K562 (cell line): ENCODE measurements at regions not wholly inside any gene's neighbourhood (a gene's known extent, or its start where the extent isn't known, plus 50 kb on each side); places are given as distances from the start of the nearest gene placed in this dataset.

ENCODE experiments used
- CEBPG ChIP-seq, 3 experiments: fragments of 200-800 bp in 1 of 3; sonication (Bioruptor generic) in 1 of 3; sonication (generic) in 1 of 3; formaldehyde crosslinking in 1 of 3; IDR thresholded peaks in 2 of 3; conservative IDR thresholded peaks in 1 of 3; 2 replicates each; pipeline versions ENCODE4 v1.6.1 to v1.8.0; 2016 to 2022; ENCODE audit warnings: missing compliant biosample characterization in 2 of 3, missing genetic modification characterization in 2 of 3, mild to moderate bottlenecking in 1 of 3, missing genetic modification reagents in 1 of 3
- LCOR ChIP-seq: sonication (generic); formaldehyde crosslinking; IDR thresholded peaks from 2 replicates; pipeline ENCODE4 v1.8.0; 2022; ENCODE audit warnings: mild to moderate bottlenecking, missing genetic modification reagents
- RBM39 ChIP-seq: fragments of 200-400 bp; formaldehyde crosslinking; optimal IDR thresholded peaks from 2 replicates; pipeline ENCODE3; 2018; ENCODE audit warnings: low read depth, low read length
- SAFB2 ChIP-seq: fragments of 200-400 bp; formaldehyde crosslinking; IDR thresholded peaks from 2 replicates; pipeline ENCODE4 v1.6.1; 2018; ENCODE audit warnings: borderline replicate concordance, low read length, low read depth, moderate library complexity; ENCODE audit not compliant: severe bottlenecking
- SRSF9 ChIP-seq: fragments of 200-400 bp; formaldehyde crosslinking; IDR thresholded peaks from 2 replicates; pipeline ENCODE4 v1.6.1; 2017; ENCODE audit warnings: low read depth, low read length, borderline replicate concordance
- ZBTB33 ChIP-seq: sonication (generic); formaldehyde crosslinking; IDR thresholded peaks from 2 replicates; pipeline ENCODE4 v1.8.1; 2023; ENCODE audit warnings: mild to moderate bottlenecking, missing genetic modification reagents
- ZFP1 ChIP-seq: fragments of 450-650 bp; formaldehyde crosslinking; IDR thresholded peaks from 2 replicates; pipeline ENCODE4 v1.4.0; 2020; ENCODE audit warnings: mild to moderate bottlenecking, mixed read lengths
- ZNF143 ChIP-seq: sonication (generic); formaldehyde crosslinking; IDR thresholded peaks from 2 replicates; pipeline ENCODE4 v1.9.0; 2022; ENCODE audit warnings: mild to moderate bottlenecking, missing genetic modification reagents
- ZNF584 ChIP-seq: fragments of 200-800 bp; sonication (Bioruptor generic); IDR thresholded peaks from 2 replicates; pipeline ENCODE4 v1.6.1; 2016; ENCODE audit warnings: low read depth, mild to moderate bottlenecking, missing genetic modification characterization, missing compliant biosample characterization
- TF ChIP-seq, protein P1 (sequence below): fragments of 450-650 bp; IDR thresholded peaks from 2 replicates; pipeline ENCODE4 v1.6.1; 2018; ENCODE audit not compliant: partially characterized antibody

GRCh38 chr20:60732322-60732721 is 519.7 kb upstream of the CDH4 start (continued):
- TF ChIP-seq, protein P1, sequence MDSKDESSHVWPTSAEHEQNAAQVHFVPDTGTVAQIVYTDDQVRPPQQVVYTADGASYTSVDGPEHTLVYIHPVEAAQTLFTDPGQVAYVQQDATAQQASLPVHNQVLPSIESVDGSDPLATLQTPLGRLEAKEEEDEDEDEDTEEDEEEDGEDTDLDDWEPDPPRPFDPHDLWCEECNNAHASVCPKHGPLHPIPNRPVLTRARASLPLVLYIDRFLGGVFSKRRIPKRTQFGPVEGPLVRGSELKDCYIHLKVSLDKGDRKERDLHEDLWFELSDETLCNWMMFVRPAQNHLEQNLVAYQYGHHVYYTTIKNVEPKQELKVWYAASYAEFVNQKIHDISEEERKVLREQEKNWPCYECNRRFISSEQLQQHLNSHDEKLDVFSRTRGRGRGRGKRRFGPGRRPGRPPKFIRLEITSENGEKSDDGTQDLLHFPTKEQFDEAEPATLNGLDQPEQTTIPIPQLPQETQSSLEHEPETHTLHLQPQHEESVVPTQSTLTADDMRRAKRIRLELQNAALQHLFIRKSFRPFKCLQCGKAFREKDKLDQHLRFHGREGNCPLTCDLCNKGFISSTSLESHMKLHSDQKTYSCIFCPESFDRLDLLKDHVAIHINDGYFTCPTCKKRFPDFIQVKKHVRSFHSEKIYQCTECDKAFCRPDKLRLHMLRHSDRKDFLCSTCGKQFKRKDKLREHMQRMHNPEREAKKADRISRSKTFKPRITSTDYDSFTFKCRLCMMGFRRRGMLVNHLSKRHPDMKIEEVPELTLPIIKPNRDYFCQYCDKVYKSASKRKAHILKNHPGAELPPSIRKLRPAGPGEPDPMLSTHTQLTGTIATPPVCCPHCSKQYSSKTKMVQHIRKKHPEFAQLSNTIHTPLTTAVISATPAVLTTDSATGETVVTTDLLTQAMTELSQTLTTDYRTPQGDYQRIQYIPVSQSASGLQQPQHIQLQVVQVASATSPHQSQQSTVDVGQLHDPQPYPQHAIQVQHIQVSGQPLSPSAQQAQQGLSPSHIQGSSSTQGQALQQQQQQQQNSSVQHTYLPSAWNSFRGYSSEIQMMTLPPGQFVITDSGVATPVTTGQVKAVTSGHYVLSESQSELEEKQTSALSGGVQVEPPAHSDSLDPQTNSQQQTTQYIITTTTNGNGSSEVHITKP, result no peak
- TF ChIP-seq ZBTB33 (CRISPR knock-in tag) (no peak), ZFP1 (CRISPR knock-in tag) (no peak), CEBPG (CRISPR knock-in tag; IDR thresholded peaks at IDR 0.05) (no peak), CEBPG (tag; conservative IDR thresholded peaks at IDR 0.05 in 1 of 2, IDR thresholded peaks at IDR 0.05 in 1 of 2) (no peak), LCOR (CRISPR knock-in tag) (no peak), RBM39 (no peak), ZNF584 (CRISPR knock-in tag) (no peak), SRSF9 (no peak), ZNF143 (CRISPR knock-in tag) (no peak), SAFB2 (no peak)
